ENCODE measurements at regions not wholly inside any gene's neighbourhood (a gene's known extent, or its start where the extent isn't known, plus 50 kb on each side); places are given as distances from the start of the nearest gene placed in this dataset.

GRCh38 chr11:31969359-31969702 is 121.5 kb upstream of the RCN1 start:
- TF ChIP-seq POLR2AphosphoS5 (IDR thresholded peaks at IDR 0.05; ENCODE audit: low read depth, low read length) (no peak), TAF1 (IDR thresholded peaks at IDR 0.05; ENCODE audit: borderline replicate concordance, low read depth, low read length) (no peak)

Measured in GM12892 (cell line).